Stomach (tissue), 8 donors: ENCODE measurements at regions not wholly inside any gene's neighbourhood (a gene's known extent, or its start where the extent isn't known, plus 50 kb on each side); places are given as distances from the start of the nearest gene placed in this dataset.

Experiments
- DNase-seq, 2 donors: peaks; one replicate each; pipeline versions ENCODE4 v3.0.0 to v3.0.0-alpha.2; 2013 to 2019
- H3K27ac ChIP-seq, 5 donors: fragments of 200-600 bp in 4 of 5; sonication (generic) in 4 of 5; one replicate each; pipeline ENCODE4 v1.5.1; 2013 to 2019; ENCODE audit warnings: mild to moderate bottlenecking in 1 of 5, moderate library complexity in 1 of 5
- H3K27me3 ChIP-seq, 3 donors: fragments of 200-600 bp; sonication (generic); one replicate each; pipeline ENCODE4 v1.5.1; 2017 to 2019; ENCODE audit warnings: mixed run types in 1 of 3
- H3K36me3 ChIP-seq, 4 donors: fragments of 200-600 bp; sonication (generic); 1 replicate in 3 of 4; 2 replicates in 1 of 4; pipeline ENCODE4 v1.5.1; 2016 to 2019
- H3K4me1 ChIP-seq, 4 donors: fragments of 200-600 bp; sonication (generic); one replicate each; pipeline ENCODE4 v1.5.1; 2016 to 2019
- H3K4me3 ChIP-seq, 4 donors: fragments of 200-600 bp; sonication (generic) in 3 of 4; one replicate each; pipeline ENCODE4 v1.5.1; 2016 to 2019; ENCODE audit warnings: mild to moderate bottlenecking in 1 of 4
- H3K9me3 ChIP-seq, 4 donors: fragments of 200-600 bp; sonication (generic); one replicate each; pipeline ENCODE4 v1.5.1; 2016 to 2019
- CTCF ChIP-seq, 7 experiments: fragments of 450-650 bp in 4 of 7; fragments of 200-600 bp in 3 of 7; sonication (generic) in 3 of 7; IDR thresholded peaks; one replicate each; pipeline ENCODE4 v1.5.1; 2016 to 2019; ENCODE audit warnings: antibody characterized with exemption in 7 of 7, control low read depth in 2 of 7, mild to moderate bottlenecking in 1 of 7
- EP300 ChIP-seq: sonication (generic); formaldehyde crosslinking; IDR thresholded peaks from one replicate; pipeline ENCODE4 v1.6.1; 2017; ENCODE audit warnings: antibody characterized with exemption
- POLR2A ChIP-seq, 4 donors: fragments of 450-650 bp; IDR thresholded peaks; one replicate each; pipeline ENCODE4 v1.6.1; 2016; ENCODE audit warnings: antibody characterized with exemption in 4 of 4, control low read depth in 2 of 4, mild to moderate bottlenecking in 1 of 4, moderate library complexity in 1 of 4
- POLR2AphosphoS5 ChIP-seq, 3 donors: sonication (generic); formaldehyde crosslinking; IDR thresholded peaks; one replicate each; pipeline ENCODE4 v1.6.1; 2016; ENCODE audit warnings: antibody characterized with exemption in 3 of 3
- WGBS, 5 donors: extraction: QIAGEN DNeasy Blood & Tissue Kit in 3 of 5; methylation state at CpG; one replicate each; pipeline versions ENCODE4 v1.1.5 to v1.1.7; 2013 to 2018; 5-methylcytosine and 5-hydroxymethylcytosine counted together
- intact Hi-C: fragments of 100-400 bp; cut with DNase I; formaldehyde crosslinking; loops from one replicate; pipeline ENCODE4 v1.15.1; 2023; ENCODE audit warnings: low total_unique reads
- donor health status: healthy with polysubstance abuse.
- donor health status: Bipolar disorder and iron deficiency.
- donor health status: healthy.

DNA sequence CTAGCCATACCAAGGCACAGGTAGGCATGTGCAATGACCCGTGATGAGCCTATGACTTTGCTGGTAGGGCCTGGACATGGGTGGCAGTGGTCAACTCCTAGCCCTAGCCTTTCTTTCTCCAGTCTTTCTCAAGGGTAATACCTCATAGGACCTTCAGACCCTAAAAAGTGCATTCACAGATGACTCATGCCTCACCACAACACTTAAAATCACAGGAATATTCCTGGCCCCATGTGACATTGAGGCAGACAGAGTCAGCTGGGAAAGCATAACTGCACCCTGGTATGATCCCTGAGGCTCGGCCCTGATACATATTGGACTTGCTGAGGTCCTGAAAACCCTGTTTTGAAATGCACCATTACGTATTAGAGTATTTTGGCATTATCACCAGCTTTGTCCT, 449.5 kb downstream of the HINT1 start:
- Histone ChIP-seq H3K4me1 (no peaks in the 10 kb centered on the region), H3K27me3 (no peaks in the 10 kb centered on the region), H3K9me3 (no peaks in the 10 kb centered on the region), H3K27ac (no peak overlapping the region), H3K4me3 (no peak overlapping the region), H3K36me3 (no peaks in the 10 kb centered on the region)
- 72 to 88% (median 82%) methylated on average over 3 of the region's 3 CpGs for WGBS, 5 donors
- DNase-seq = no peak
- intact Hi-C loops = no loop called here
- TF ChIP-seq EP300 = no peak
- TF ChIP-seq CTCF (IDR thresholded peaks at IDR 0.05) = no peak
- TF ChIP-seq POLR2AphosphoS5 (IDR thresholded peaks at IDR 0.05) = no peak
- no peak for TF ChIP-seq POLR2A (IDR thresholded peaks at IDR 0.05)

GRCh38 chr5:130714200-130714599, 450.9 kb downstream of the HINT1 start:
- no peak for DNase-seq
- no peaks in the 10 kb centered on the region for H3K36me3 ChIP-seq
- H3K9me3 ChIP-seq = no peaks in the 10 kb centered on the region
- TF ChIP-seq CTCF (IDR thresholded peaks at IDR 0.05) (no peak), EP300 (no peak), POLR2AphosphoS5 (IDR thresholded peaks at IDR 0.05) (no peak), POLR2A (IDR thresholded peaks at IDR 0.05) (no peak)
- WGBS, 5 donors = 70 to 92% (median 90%) methylated on average over 1 of the region's 1 CpG
- intact Hi-C loops = no loop called here
- H3K27me3 ChIP-seq = no peaks in the 10 kb centered on the region
- no peak overlapping the region for H3K27ac ChIP-seq
- no peak overlapping the region for H3K4me3 ChIP-seq
- no peaks in the 10 kb centered on the region for H3K4me1 ChIP-seq

DNA sequence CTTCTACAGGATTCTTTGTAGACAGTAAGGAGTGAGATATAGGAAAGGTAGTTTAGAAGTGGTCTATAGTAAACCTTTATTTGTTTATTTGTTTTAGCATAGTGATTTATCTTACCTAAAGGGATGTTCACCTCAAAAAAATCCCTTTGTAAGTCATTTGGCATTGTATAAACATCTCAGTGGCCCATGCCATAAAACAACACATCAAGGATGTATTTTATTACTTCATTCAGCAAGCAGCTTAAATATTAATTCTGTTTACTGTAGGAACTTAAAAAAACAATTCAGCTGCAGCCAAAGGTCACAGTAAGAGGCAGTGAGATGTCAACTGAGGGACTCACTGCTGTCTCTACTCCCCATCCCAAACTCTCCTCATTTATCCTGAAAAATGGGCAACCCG, 452.7 kb downstream of the HINT1 start:
- H3K4me1 ChIP-seq = no peaks in the 10 kb centered on the region

DNA sequence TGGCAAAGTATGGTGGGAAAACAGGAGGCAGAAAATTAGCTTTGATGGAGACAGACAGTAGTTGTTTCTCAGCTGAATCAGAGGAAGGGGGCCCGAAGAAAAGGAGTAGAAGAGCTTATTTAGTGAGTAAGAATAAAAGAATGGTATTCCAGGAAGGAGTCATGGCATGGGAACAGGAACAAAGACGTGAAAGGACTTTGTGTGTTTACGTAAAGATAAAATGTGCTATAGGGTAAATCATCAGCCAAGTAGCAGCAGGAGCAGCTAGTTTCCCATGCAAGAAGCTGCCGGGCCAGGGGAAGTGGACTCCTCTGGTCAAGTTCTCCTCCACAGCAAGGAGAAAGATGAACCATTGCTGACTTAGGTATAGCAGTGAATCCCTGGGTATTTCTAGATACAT, 454.5 kb downstream of the HINT1 start:
- intact Hi-C loops = no loop called here
- no peak overlapping the region for H3K27ac ChIP-seq
- 17 to 34% (median 24%) methylated on average over 4 of the region's 4 CpGs for WGBS, 5 donors

More for the DNA sequence above, 452.7 kb downstream of the HINT1 start:
- Histone ChIP-seq H3K36me3 (no peaks in the 10 kb centered on the region), H3K4me3 (no peak overlapping the region), H3K27ac (no peak overlapping the region), H3K9me3 (no peaks in the 10 kb centered on the region), H3K27me3 (no peaks in the 10 kb centered on the region)
- DNase-seq = no peak
- TF ChIP-seq CTCF (IDR thresholded peaks at IDR 0.05) (no peak), POLR2AphosphoS5 (IDR thresholded peaks at IDR 0.05) (no peak), EP300 (no peak), POLR2A (IDR thresholded peaks at IDR 0.05) (no peak)
- intact Hi-C loops = no loop called here
- 78 to 92% (median 85%) methylated on average over 1 of the region's 1 CpG for WGBS, 5 donors

More for the DNA sequence above, 454.5 kb downstream of the HINT1 start:
- Histone ChIP-seq H3K4me3 (no peak overlapping the region), H3K9me3 (no peaks in the 10 kb centered on the region), H3K36me3 (no peaks in the 10 kb centered on the region), H3K4me1 (no peaks in the 10 kb centered on the region), H3K27me3 (no peaks in the 10 kb centered on the region)
- peak in 1 of 2 donors; percentile 65 for DNase-seq
- TF ChIP-seq POLR2A (IDR thresholded peaks at IDR 0.05) (no peak), POLR2AphosphoS5 (IDR thresholded peaks at IDR 0.05) (no peak), EP300 (no peak), CTCF (IDR thresholded peaks at IDR 0.05) (no peak)
